ENCODE measurements at regions not wholly inside any gene's neighbourhood (a gene's known extent, or its start where the extent isn't known, plus 50 kb on each side); places are given as distances from the start of the nearest gene placed in this dataset.

DNA sequence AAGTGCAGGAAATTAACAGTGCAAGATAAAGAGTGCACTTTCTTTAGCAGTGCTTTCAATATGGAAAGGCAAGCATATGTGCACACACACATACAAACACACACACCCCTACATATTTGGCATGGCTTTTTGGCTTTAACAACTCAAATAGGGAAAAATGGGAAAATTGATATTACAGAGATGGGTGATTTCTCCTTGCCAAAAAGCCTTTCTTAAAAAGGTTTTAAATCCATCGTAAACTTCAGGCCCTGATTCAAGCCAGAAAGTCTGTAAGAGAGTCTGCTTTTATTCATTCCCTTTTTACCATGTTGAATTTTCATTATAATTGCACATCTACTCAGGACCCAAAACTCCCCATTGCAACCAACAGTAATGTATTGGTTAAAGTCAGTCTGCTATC is 612.0 kb upstream of the ACTRT1 start:
- Histone ChIP-seq H3K9me2 (ENCODE audit: low read depth, low read length) (no peaks in the 10 kb centered on the region), H3K27ac (ENCODE audit: low read depth, low read length, poor library complexity, severe bottlenecking) (no peak overlapping the region), H3K79me2 (ENCODE audit: insufficient read depth, low read length) (no peaks in the 10 kb centered on the region), H4K20me1 (ENCODE audit: insufficient read depth, low read length) (no peaks in the 10 kb centered on the region), H2AFZ (ENCODE audit: low read length) (no peak overlapping the region), H3K4me2 (ENCODE audit: low read length) (no peak overlapping the region), H3K36me3 (ENCODE audit: insufficient read depth, low read length) (no peaks in the 10 kb centered on the region), H3K9me3 (ENCODE audit: low read length) (no peaks in the 10 kb centered on the region), H3K9ac (ENCODE audit: low read length) (no peak overlapping the region), H3K4me3 (ENCODE audit: low read depth, low read length, poor library complexity, severe bottlenecking) (no peak overlapping the region), H3F3A (ENCODE audit: insufficient read depth, low read length) (no peaks in the 10 kb centered on the region), H3K4me1 (ENCODE audit: insufficient read depth, low read length, severe bottlenecking) (no peaks in the 10 kb centered on the region), H3K27me3 (ENCODE audit: insufficient read depth, low read length) (no peaks in the 10 kb centered on the region)
- TF ChIP-seq, protein P1, sequence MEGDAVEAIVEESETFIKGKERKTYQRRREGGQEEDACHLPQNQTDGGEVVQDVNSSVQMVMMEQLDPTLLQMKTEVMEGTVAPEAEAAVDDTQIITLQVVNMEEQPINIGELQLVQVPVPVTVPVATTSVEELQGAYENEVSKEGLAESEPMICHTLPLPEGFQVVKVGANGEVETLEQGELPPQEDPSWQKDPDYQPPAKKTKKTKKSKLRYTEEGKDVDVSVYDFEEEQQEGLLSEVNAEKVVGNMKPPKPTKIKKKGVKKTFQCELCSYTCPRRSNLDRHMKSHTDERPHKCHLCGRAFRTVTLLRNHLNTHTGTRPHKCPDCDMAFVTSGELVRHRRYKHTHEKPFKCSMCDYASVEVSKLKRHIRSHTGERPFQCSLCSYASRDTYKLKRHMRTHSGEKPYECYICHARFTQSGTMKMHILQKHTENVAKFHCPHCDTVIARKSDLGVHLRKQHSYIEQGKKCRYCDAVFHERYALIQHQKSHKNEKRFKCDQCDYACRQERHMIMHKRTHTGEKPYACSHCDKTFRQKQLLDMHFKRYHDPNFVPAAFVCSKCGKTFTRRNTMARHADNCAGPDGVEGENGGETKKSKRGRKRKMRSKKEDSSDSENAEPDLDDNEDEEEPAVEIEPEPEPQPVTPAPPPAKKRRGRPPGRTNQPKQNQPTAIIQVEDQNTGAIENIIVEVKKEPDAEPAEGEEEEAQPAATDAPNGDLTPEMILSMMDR (IDR thresholded peaks at IDR 0.05; ENCODE audit: low read length), result no peak
- TF ChIP-seq EZH2 (IDR thresholded peaks at IDR 0.05; ENCODE audit: borderline replicate concordance, low read length), result no peak

DNA sequence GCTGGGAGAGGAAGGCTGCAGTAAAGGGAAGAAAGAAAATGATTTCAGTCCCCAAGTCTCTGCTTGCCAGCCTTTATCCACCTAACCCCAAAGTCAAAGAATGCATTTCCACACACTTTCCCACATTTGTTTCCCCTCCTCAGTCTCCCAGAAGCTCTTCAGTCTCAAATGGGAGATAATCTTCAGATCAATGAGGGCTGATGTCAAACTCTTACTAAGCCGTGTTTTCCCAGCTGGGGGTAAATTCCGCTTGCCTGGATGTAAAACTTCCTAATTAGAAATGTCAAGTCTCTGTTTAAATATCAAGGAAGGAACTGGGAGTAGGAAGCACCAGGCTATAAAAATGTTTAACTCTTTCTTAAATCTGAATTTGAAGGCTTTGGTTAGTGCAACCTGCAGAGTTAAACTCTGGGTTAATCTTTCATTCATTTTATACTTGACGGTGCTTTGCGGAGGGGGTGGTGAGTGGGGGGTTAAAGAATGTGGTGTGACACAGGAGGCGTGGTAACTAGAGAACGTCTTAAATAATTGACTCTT is 601.4 kb upstream of the ACTRT1 start:
- no peak overlapping the region for H3K27ac ChIP-seq (ENCODE audit: low read depth, low read length, poor library complexity, severe bottlenecking)
- no peak overlapping the region for H3K9ac ChIP-seq (ENCODE audit: low read length)
- no peaks in the 10 kb centered on the region for H3F3A ChIP-seq (ENCODE audit: insufficient read depth, low read length)
- no peaks in the 10 kb centered on the region for H4K20me1 ChIP-seq (ENCODE audit: insufficient read depth, low read length)
- H3K36me3 ChIP-seq (ENCODE audit: insufficient read depth, low read length), result no peaks in the 10 kb centered on the region
- no peak overlapping the region for H2AFZ ChIP-seq (ENCODE audit: low read length)
- H3K4me2 ChIP-seq (ENCODE audit: low read length), result no peak overlapping the region
- H3K9me3 ChIP-seq (ENCODE audit: low read length), result no peaks in the 10 kb centered on the region
- no peak overlapping the region for H3K4me3 ChIP-seq (ENCODE audit: low read depth, low read length, poor library complexity, severe bottlenecking)
- no peaks in the 10 kb centered on the region for H3K27me3 ChIP-seq (ENCODE audit: insufficient read depth, low read length)
- no peaks in the 10 kb centered on the region for H3K9me2 ChIP-seq (ENCODE audit: low read depth, low read length)
- TF ChIP-seq, protein P1 (IDR thresholded peaks at IDR 0.05; ENCODE audit: low read length), result no peak
- TF ChIP-seq EZH2 (IDR thresholded peaks at IDR 0.05; ENCODE audit: borderline replicate concordance, low read length), result no peak
- H3K79me2 ChIP-seq (ENCODE audit: insufficient read depth, low read length), result no peaks in the 10 kb centered on the region
- H3K4me1 ChIP-seq (ENCODE audit: insufficient read depth, low read length, severe bottlenecking), result no peaks in the 10 kb centered on the region

DNA sequence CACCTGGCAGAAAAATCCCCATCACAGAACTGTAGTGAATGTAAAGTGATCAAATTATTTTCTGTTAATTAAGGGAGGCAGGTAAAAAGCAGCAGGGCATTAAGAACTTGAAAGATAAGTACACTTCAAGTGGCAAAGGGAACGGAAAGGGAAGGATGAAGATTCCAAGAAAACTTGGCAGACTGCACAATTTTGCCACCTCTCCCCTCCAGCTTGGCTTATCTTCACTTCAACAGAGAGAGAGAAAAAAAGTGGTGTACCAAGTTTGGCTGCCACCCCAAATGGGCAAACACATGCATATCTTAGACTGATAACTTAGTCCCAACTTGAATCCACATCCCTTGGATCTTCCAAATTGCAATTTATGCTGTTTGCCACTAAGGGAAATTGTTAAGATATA is 598.1 kb upstream of the ACTRT1 start:
- H3K9me3 ChIP-seq (ENCODE audit: low read length), result no peaks in the 10 kb centered on the region
- TF ChIP-seq, protein P1 (IDR thresholded peaks at IDR 0.05; ENCODE audit: low read length), result no peak
- no peak for TF ChIP-seq EZH2 (IDR thresholded peaks at IDR 0.05; ENCODE audit: borderline replicate concordance, low read length)

More for the DNA sequence above, 598.1 kb upstream of the ACTRT1 start:
- Histone ChIP-seq H3K36me3 (ENCODE audit: insufficient read depth, low read length) (no peaks in the 10 kb centered on the region), H3F3A (ENCODE audit: insufficient read depth, low read length) (no peaks in the 10 kb centered on the region), H3K4me3 (ENCODE audit: low read depth, low read length, poor library complexity, severe bottlenecking) (no peak overlapping the region), H3K27ac (ENCODE audit: low read depth, low read length, poor library complexity, severe bottlenecking) (no peak overlapping the region), H2AFZ (ENCODE audit: low read length) (no peak overlapping the region), H3K27me3 (ENCODE audit: insufficient read depth, low read length) (no peaks in the 10 kb centered on the region), H3K9me2 (ENCODE audit: low read depth, low read length) (no peaks in the 10 kb centered on the region), H3K9ac (ENCODE audit: low read length) (no peak overlapping the region), H3K4me1 (ENCODE audit: insufficient read depth, low read length, severe bottlenecking) (no peaks in the 10 kb centered on the region), H3K4me2 (ENCODE audit: low read length) (no peak overlapping the region), H4K20me1 (ENCODE audit: insufficient read depth, low read length) (no peaks in the 10 kb centered on the region), H3K79me2 (ENCODE audit: insufficient read depth, low read length) (no peaks in the 10 kb centered on the region)

All from OCI-LY1 (cell line).